PC-3 (cell line): ENCODE measurements at regions not wholly inside any gene's neighbourhood (a gene's known extent, or its start where the extent isn't known, plus 50 kb on each side); places are given as distances from the start of the nearest gene placed in this dataset.
A peak's percentile ranks its signal among the peaks of the same experiment; 100 is the strongest.

Experiments used
- ATAC-seq: fragments of 200-7000 bp; cut with Tn5 transposase; 2 replicates; pipeline ENCODE4 v1.9.1; 2020; ENCODE audit warnings: mild to moderate bottlenecking, moderate library complexity
- BruUV-seq: library from RNA; stranded (reverse); fragments of 400-500 nt; replicated peaks from 2 replicates; lab custom pipeline; 2021; lab: Mats Ljungman, UMichigan
- CTCF ChIA-PET: fragments of 300-600 bp; sonication (Branson Sonifier 250); formaldehyde crosslinking; loops from one replicate; lab custom pipeline; 2022; ENCODE audit warnings: antibody characterized with exemption; lab: Charles Lee
- POLR2A ChIA-PET: fragments of 300-600 bp; sonication (Branson Sonifier 250); formaldehyde crosslinking; loops from one replicate; lab custom pipeline; 2022; ENCODE audit warnings: antibody characterized with exemption; ENCODE audit not compliant: unreplicated experiment; lab: Charles Lee
- DNase-seq: peaks from one replicate; pipeline ENCODE4 v3.0.0-alpha.2; 2015
- H2AFZ ChIP-seq: fragments of 300-600 bp; sonication (generic); 2 replicates; pipeline ENCODE4 v1.6.0; 2016; ENCODE audit warnings: antibody characterized with exemption, low read length
- H3F3A ChIP-seq: fragments of 300-600 bp; sonication (generic); one replicate; pipeline ENCODE4 v1.6.0; 2017; ENCODE audit warnings: antibody characterized with exemption, low read length, control low read depth, mild to moderate bottlenecking; ENCODE audit not compliant: unreplicated experiment
- H3K27ac ChIP-seq: fragments of 300-600 bp; sonication (generic); 2 replicates; pipeline ENCODE4 v1.5.1; 2016; ENCODE audit warnings: mild to moderate bottlenecking, low read length
- H3K27me3 ChIP-seq: fragments of 300-600 bp; sonication (generic); 2 replicates; pipeline ENCODE4 v1.6.1; 2016; ENCODE audit warnings: low read length, mixed read lengths
- H3K36me3 ChIP-seq: fragments of 300-600 bp; sonication (generic); 2 replicates; pipeline ENCODE4 v1.6.1; 2016; ENCODE audit warnings: low read depth, mixed run types, low read length, mixed read lengths
- H3K4me1 ChIP-seq: fragments of 300-600 bp; sonication (generic); 2 replicates; pipeline ENCODE4 v1.5.1; 2016; ENCODE audit warnings: low read length; ENCODE audit not compliant: insufficient read depth
- H3K4me2 ChIP-seq: fragments of 300-600 bp; sonication (generic); 2 replicates; pipeline ENCODE4 v1.6.0; 2016; ENCODE audit warnings: low read length
- H3K4me3 ChIP-seq: fragments of 300-600 bp; sonication (generic); 2 replicates; pipeline ENCODE4 v1.5.1; 2016; ENCODE audit warnings: mild to moderate bottlenecking, low read length, mixed read lengths
- H3K79me2 ChIP-seq: fragments of 300-600 bp; sonication (generic); 2 replicates; pipeline ENCODE4 v1.6.1; 2017; ENCODE audit warnings: low read length, mixed read lengths
- H3K9ac ChIP-seq: fragments of 300-600 bp; sonication (generic); 2 replicates; pipeline ENCODE4 v1.6.0; 2016; ENCODE audit warnings: mild to moderate bottlenecking, low read length
- H3K9me2 ChIP-seq: fragments of 300-600 bp; sonication (generic); replicated peaks from 2 replicates; pipeline ENCODE4 v1.6.1; 2016; ENCODE audit warnings: mixed run types, low read length, mixed read lengths
- H3K9me3 ChIP-seq: fragments of 300-600 bp; sonication (generic); 2 replicates; pipeline ENCODE4 v1.6.1; 2016; ENCODE audit warnings: low read length, mixed read lengths
- H4K20me1 ChIP-seq: fragments of 300-600 bp; sonication (generic); 2 replicates; pipeline ENCODE4 v1.6.1; 2016; ENCODE audit warnings: low read length, mixed read lengths
- EZH2 ChIP-seq: fragments of 300-600 bp; sonication (generic); IDR thresholded peaks from one replicate; pipeline ENCODE4 v1.6.1; 2017; ENCODE audit warnings: antibody characterized with exemption, mild to moderate bottlenecking, low read length; ENCODE audit not compliant: unreplicated experiment
- EZH2phosphoT487 ChIP-seq: fragments of 300-600 bp; sonication (generic); IDR thresholded peaks from 2 replicates; pipeline ENCODE4 v1.6.1; 2018; ENCODE audit warnings: mild to moderate bottlenecking, antibody characterized with exemption, low read length, borderline replicate concordance
- intact Hi-C: fragments of 100-400 bp; cut with micrococcal nuclease; formaldehyde crosslinking; loops from 2 replicates; pipeline ENCODE4 v1.9.0; 2023
- TF ChIP-seq, protein P1 (sequence below): fragments of 300-600 bp; sonication (generic); conservative IDR thresholded peaks from 2 replicates; pipeline ENCODE4 v1.5.1; 2017; ENCODE audit warnings: antibody characterized with exemption, low read depth, mild to moderate bottlenecking, low read length

DNA sequence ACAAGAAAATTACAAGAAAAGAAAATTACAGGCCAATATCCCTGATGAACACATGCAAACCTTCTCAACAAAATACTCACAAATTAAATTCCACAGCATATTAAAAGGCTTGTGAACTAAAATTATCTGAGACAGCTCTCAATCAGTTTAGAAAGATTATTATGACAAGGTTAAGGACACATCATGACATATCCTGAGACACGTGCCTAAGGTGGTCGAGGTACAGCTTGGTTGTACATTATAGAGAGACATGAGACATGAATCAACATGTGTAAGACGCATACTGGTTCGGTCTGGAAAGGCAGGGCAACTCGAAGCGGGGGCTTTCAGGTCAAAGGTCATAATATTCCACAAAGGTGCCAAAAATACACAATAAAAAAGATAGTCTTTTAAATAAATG lies 598.3 kb upstream of the REG3G start:
- no TSS peak for BruUV-seq
- no peak for TF ChIP-seq EZH2
- no peak for TF ChIP-seq EZH2phosphoT487
- TF ChIP-seq, protein P1, sequence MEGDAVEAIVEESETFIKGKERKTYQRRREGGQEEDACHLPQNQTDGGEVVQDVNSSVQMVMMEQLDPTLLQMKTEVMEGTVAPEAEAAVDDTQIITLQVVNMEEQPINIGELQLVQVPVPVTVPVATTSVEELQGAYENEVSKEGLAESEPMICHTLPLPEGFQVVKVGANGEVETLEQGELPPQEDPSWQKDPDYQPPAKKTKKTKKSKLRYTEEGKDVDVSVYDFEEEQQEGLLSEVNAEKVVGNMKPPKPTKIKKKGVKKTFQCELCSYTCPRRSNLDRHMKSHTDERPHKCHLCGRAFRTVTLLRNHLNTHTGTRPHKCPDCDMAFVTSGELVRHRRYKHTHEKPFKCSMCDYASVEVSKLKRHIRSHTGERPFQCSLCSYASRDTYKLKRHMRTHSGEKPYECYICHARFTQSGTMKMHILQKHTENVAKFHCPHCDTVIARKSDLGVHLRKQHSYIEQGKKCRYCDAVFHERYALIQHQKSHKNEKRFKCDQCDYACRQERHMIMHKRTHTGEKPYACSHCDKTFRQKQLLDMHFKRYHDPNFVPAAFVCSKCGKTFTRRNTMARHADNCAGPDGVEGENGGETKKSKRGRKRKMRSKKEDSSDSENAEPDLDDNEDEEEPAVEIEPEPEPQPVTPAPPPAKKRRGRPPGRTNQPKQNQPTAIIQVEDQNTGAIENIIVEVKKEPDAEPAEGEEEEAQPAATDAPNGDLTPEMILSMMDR: no peak

DNA sequence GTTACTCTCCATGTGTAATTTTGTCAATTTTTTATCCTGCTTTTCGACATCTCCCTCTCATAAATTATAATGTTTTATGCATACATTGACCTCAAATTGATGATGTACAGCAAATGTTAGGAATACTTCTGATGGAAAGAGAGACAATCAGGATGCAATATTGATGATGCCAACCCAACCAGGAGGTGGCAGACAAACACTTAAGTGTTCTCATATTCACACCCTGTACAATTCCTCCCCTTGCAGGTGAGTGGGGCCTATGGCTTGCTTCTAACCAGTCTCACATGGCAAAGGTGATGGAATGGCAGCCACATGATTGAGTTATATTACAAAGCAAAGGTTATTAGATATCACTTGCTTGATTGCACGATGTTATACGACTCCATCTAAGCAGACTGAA lies 594.3 kb upstream of the REG3G start:
- Histone ChIP-seq H3K79me2 (no peaks in the 10 kb centered on the region), H3K9ac (no peak overlapping the region), H3K27ac (no peak overlapping the region), H3K4me2 (no peak overlapping the region), H3K36me3 (no peaks in the 10 kb centered on the region), H3K9me2 (no peaks in the 10 kb centered on the region), H3K27me3 (no peaks in the 10 kb centered on the region), H3K4me1 (no peaks in the 10 kb centered on the region), H3K4me3 (no peak overlapping the region), H3K9me3 (peaks cover 10% of the 10 kb centered on the region; the same call in 1 of the 2 replicates), H4K20me1 (no peaks in the 10 kb centered on the region), H2AFZ (no peak overlapping the region), H3F3A (no peaks in the 10 kb centered on the region)
- POLR2A ChIA-PET: no interaction called here
- TF ChIP-seq EZH2: no peak
- TF ChIP-seq, protein P1: peak; percentile 31; the same call in 1 of the 2 replicates
- TF ChIP-seq EZH2phosphoT487: no peak
- no peak for ATAC-seq
- BruUV-seq: no TSS peak
- DNase-seq: no peak
- CTCF ChIA-PET: no interaction called here
- intact Hi-C loops: no loop called here

More for the DNA sequence above, 598.3 kb upstream of the REG3G start:
- no peak overlapping the region for H3K4me3 ChIP-seq
- no peaks in the 10 kb centered on the region for H3K79me2 ChIP-seq
- H3K4me2 ChIP-seq: no peak overlapping the region
- peaks cover 5% of the 10 kb centered on the region; the same call in 1 of the 2 replicates for H3K9me3 ChIP-seq
- no peaks in the 10 kb centered on the region for H3F3A ChIP-seq
- ATAC-seq (no peak), DNase-seq (no peak)
- no peak overlapping the region for H3K9ac ChIP-seq
- H2AFZ ChIP-seq: no peak overlapping the region
- ChIA-PET CTCF (no interaction called here), POLR2A (no interaction called here)
- H4K20me1 ChIP-seq: no peaks in the 10 kb centered on the region
- H3K36me3 ChIP-seq: no peaks in the 10 kb centered on the region
- no peaks in the 10 kb centered on the region for H3K4me1 ChIP-seq
- H3K27me3 ChIP-seq: no peaks in the 10 kb centered on the region
- H3K9me2 ChIP-seq: no peaks in the 10 kb centered on the region
- H3K27ac ChIP-seq: no peak overlapping the region
- intact Hi-C loops: no loop called here

DNA sequence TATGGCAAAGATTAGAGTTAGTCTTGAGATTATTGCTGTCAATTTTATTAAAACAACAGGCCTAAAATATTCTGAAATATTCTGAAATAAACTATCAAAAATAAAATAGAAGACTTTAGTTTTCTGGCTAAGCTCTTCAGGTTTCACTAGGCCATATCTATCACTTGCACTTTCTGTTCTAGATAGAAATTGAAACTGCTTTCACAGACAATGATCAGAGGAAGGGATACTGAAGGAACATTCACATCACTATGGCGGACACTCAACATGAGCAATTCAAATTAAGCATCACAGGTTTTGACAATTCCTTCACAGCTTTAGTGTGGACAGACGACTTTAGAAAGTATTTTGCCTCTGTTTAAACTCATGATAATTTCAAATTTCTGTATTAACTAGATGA lies 586.4 kb upstream of the REG3G start:
- no peaks in the 10 kb centered on the region for H3K9me2 ChIP-seq
- no peaks in the 10 kb centered on the region for H3K4me1 ChIP-seq
- POLR2A ChIA-PET: no interaction called here
- DNase-seq: no peak
- no peaks in the 10 kb centered on the region for H3K79me2 ChIP-seq
- TF ChIP-seq EZH2 (no peak), EZH2phosphoT487 (no peak)
- TF ChIP-seq, protein P1: no peak
- intact Hi-C loops: no loop called here
- BruUV-seq: no TSS peak
- no peak overlapping the region for H3K9ac ChIP-seq
- ATAC-seq: no peak
- no peaks in the 10 kb centered on the region for H3K36me3 ChIP-seq
- peaks cover 6% of the 10 kb centered on the region; the same call in 1 of the 2 replicates for H3K9me3 ChIP-seq
- H4K20me1 ChIP-seq: no peaks in the 10 kb centered on the region
- no peaks in the 10 kb centered on the region for H3K27me3 ChIP-seq
- H2AFZ ChIP-seq: no peak overlapping the region
- CTCF ChIA-PET: no interaction called here
- H3K4me2 ChIP-seq: no peak overlapping the region
- no peak overlapping the region for H3K4me3 ChIP-seq
- no peaks in the 10 kb centered on the region for H3F3A ChIP-seq
- H3K27ac ChIP-seq: no peak overlapping the region
